ENCODE measurements at regions not wholly inside any gene's neighbourhood (a gene's known extent, or its start where the extent isn't known, plus 50 kb on each side); places are given as distances from the start of the nearest gene placed in this dataset.

- Histone ChIP-seq H3K27ac (ENCODE audit: low read depth) (no peak overlapping the region), H3K4me2 (no peak overlapping the region; the same call in 1 of the 2 replicates), H3K79me2 (replicated peaks; ENCODE audit: insufficient read depth) (no peaks in the 10 kb centered on the region), H3K27me3 (ENCODE audit: insufficient read depth) (0 out of 2 replicates have a peak, but pooled peaks cover 4% of the 10 kb centered on the region), H3K4me1 (ENCODE audit: insufficient read depth) (no peaks in the 10 kb centered on the region; the same call in 1 of the 2 replicates), H3K36me3 (ENCODE audit: insufficient read depth) (no peaks in the 10 kb centered on the region), H3K4me3 (no peak overlapping the region), H2AFZ (peak overlapping the region; percentile 20; the same call in 1 of the 2 replicates), H3K9me2 (ENCODE audit: insufficient read depth) (no peaks in the 10 kb centered on the region), H3F3A (replicated peaks; ENCODE audit: low read depth) (no peaks in the 10 kb centered on the region), H4K20me1 (replicated peaks; ENCODE audit: insufficient read depth) (no peaks in the 10 kb centered on the region)
- DNase-seq (ENCODE audit: low spot score) (peak; percentile 31), ATAC-seq (peak; percentile 77)
- no peak for TF ChIP-seq CREB1 (CRISPR knock-in tag; IDR thresholded peaks at IDR 0.05; ENCODE audit: low read depth)
- TF ChIP-seq ZNF331 (CRISPR knock-in tag; IDR thresholded peaks at IDR 0.05; ENCODE audit: low read depth): no peak
- no peak for TF ChIP-seq JUNB (IDR thresholded peaks at IDR 0.05; ENCODE audit: unreplicated experiment)
- no peak for TF ChIP-seq EZH2 (IDR thresholded peaks at IDR 0.05; ENCODE audit: low read depth, unreplicated experiment)
- TF ChIP-seq POLR2AphosphoS5 (IDR thresholded peaks at IDR 0.05; ENCODE audit: low read depth): no peak
- no peak for TF ChIP-seq CTCF (conservative IDR thresholded peaks at IDR 0.05; ENCODE audit: low read depth in 2 of 2)
- no peak for TF ChIP-seq ZNF462 (CRISPR knock-in tag; IDR thresholded peaks at IDR 0.05)
- TF ChIP-seq ETS1 (IDR thresholded peaks at IDR 0.05): no peak
- no peak for TF ChIP-seq NANOG (IDR thresholded peaks at IDR 0.05; ENCODE audit: borderline replicate concordance)
- no peak overlapping the region for H3K4me3 Mint-ChIP-seq
- no peak overlapping the region for H3K27ac Mint-ChIP-seq
- no peaks in the 10 kb centered on the region for H3K9me3 Mint-ChIP-seq
- no peaks in the 10 kb centered on the region for H3K36me3 Mint-ChIP-seq (ENCODE audit: low read depth)
- H3K27me3 Mint-ChIP-seq (ENCODE audit: insufficient read depth, low read depth, poor library complexity): peaks cover 2% of the 10 kb centered on the region
- H3K4me1 Mint-ChIP-seq: peaks cover 6% of the 10 kb centered on the region; the same call in 2 of the 3 replicates
Measured at GRCh38 chr6:166228839-166229528, 61.3 kb upstream of the TBXT start.

Data from GM23338 (cell line).